Liver (tissue), 8 donors: ENCODE measurements at regions not wholly inside any gene's neighbourhood (a gene's known extent, or its start where the extent isn't known, plus 50 kb on each side); places are given as distances from the start of the nearest gene placed in this dataset.

ENCODE experiments used
- DNase-seq: peaks from one replicate; pipeline ENCODE4 v3.0.0-alpha.2; 2017; ENCODE audit warnings: low spot score
- H3K27ac ChIP-seq, 2 donors: one replicate each; pipeline ENCODE4 v1.7.0; 2013; ENCODE audit warnings: inconsistent platforms in 2 of 2, low read length in 2 of 2, control low read depth in 1 of 2, low read depth in 1 of 2, mild to moderate bottlenecking in 1 of 2
- H3K27me3 ChIP-seq, 4 donors: one replicate each; pipeline versions ENCODE4 v1.6.1 to v1.7.0; 2013; ENCODE audit warnings: low read length in 3 of 4, inconsistent platforms in 1 of 4, mild to moderate bottlenecking in 1 of 4, moderate library complexity in 1 of 4; ENCODE audit not compliant: control insufficient read depth in 4 of 4, insufficient read depth in 4 of 4
- H3K36me3 ChIP-seq, 4 donors: one replicate each; pipeline versions ENCODE4 v1.6.1 to v1.7.0; 2013; ENCODE audit warnings: low read length in 3 of 4, mild to moderate bottlenecking in 3 of 4, low read depth in 1 of 4, moderate library complexity in 1 of 4; ENCODE audit not compliant: control insufficient read depth in 4 of 4, insufficient read depth in 3 of 4
- H3K4me1 ChIP-seq, 4 donors: one replicate each; pipeline versions ENCODE4 v1.6.1 to v1.7.0; 2013; ENCODE audit warnings: low read length in 3 of 4, mild to moderate bottlenecking in 3 of 4, moderate library complexity in 1 of 4; ENCODE audit not compliant: control insufficient read depth in 4 of 4, insufficient read depth in 4 of 4
- H3K4me3 ChIP-seq, 3 donors: one replicate each; pipeline versions ENCODE4 v1.6.1 to v1.7.0; 2013; ENCODE audit warnings: low read length in 3 of 3, control low read depth in 1 of 3, low read depth in 1 of 3, mild to moderate bottlenecking in 1 of 3
- H3K9ac ChIP-seq, 2 donors: one replicate each; pipeline ENCODE4 v1.7.0; 2013; ENCODE audit warnings: low read length in 2 of 2, mild to moderate bottlenecking in 2 of 2, moderate library complexity in 2 of 2, control low read depth in 1 of 2, low read depth in 1 of 2
- H3K9me3 ChIP-seq, 4 donors: one replicate each; pipeline versions ENCODE4 v1.6.1 to v1.7.0; 2013; ENCODE audit warnings: low read length in 3 of 4; ENCODE audit not compliant: control insufficient read depth in 4 of 4
- EGR1 ChIP-seq, 2 donors: IDR thresholded peaks; 2 replicates each; pipeline ENCODE4 v1.6.1; 2016 to 2018; ENCODE audit warnings: antibody characterized with exemption in 2 of 2, low read depth in 2 of 2
- FOXA1 ChIP-seq: IDR thresholded peaks from 2 replicates; pipeline ENCODE4 v1.6.1; 2016; ENCODE audit warnings: antibody characterized with exemption
- FOXA2 ChIP-seq: IDR thresholded peaks from 2 replicates; pipeline ENCODE4 v1.6.1; 2016; ENCODE audit warnings: antibody characterized with exemption
- GABPA ChIP-seq, 2 donors: IDR thresholded peaks in 1 of 2; conservative IDR thresholded peaks in 1 of 2; 2 replicates each; pipeline ENCODE4 v1.6.1; 2016; ENCODE audit warnings: antibody characterized with exemption in 2 of 2, mild to moderate bottlenecking in 1 of 2, moderate library complexity in 1 of 2
- HNF4A ChIP-seq, 2 donors: conservative IDR thresholded peaks; 2 replicates each; pipeline ENCODE4 v1.6.1; 2016; ENCODE audit warnings: antibody characterized with exemption in 2 of 2, mild to moderate bottlenecking in 2 of 2
- HNF4G ChIP-seq: IDR thresholded peaks from 2 replicates; pipeline ENCODE4 v1.6.1; 2016; ENCODE audit warnings: antibody characterized with exemption
- JUND ChIP-seq, 2 donors: IDR thresholded peaks; 2 replicates each; pipeline ENCODE4 v1.6.1; 2016; ENCODE audit warnings: antibody characterized with exemption in 2 of 2
- NR2F2 ChIP-seq: IDR thresholded peaks from 2 replicates; pipeline ENCODE4 v1.6.1; 2016; ENCODE audit warnings: antibody characterized with exemption
- RAD21 ChIP-seq, 2 donors: IDR thresholded peaks; 2 replicates each; pipeline ENCODE4 v1.6.1; 2016; ENCODE audit warnings: antibody characterized with exemption in 2 of 2, mild to moderate bottlenecking in 2 of 2
- REST ChIP-seq: IDR thresholded peaks from 2 replicates; pipeline ENCODE4 v1.6.1; 2016; ENCODE audit warnings: antibody characterized with exemption, mild to moderate bottlenecking
- RXRA ChIP-seq, 2 donors: IDR thresholded peaks; 2 replicates each; pipeline ENCODE4 v1.6.1; 2017 to 2018; ENCODE audit warnings: antibody characterized with exemption in 2 of 2, mild to moderate bottlenecking in 1 of 2
- SP1 ChIP-seq: IDR thresholded peaks from 2 replicates; pipeline ENCODE4 v1.6.1; 2018; ENCODE audit warnings: antibody characterized with exemption, mild to moderate bottlenecking
- TAF1 ChIP-seq: conservative IDR thresholded peaks from 2 replicates; pipeline ENCODE4 v1.6.1; 2016; ENCODE audit warnings: antibody characterized with exemption, mild to moderate bottlenecking
- YY1 ChIP-seq: IDR thresholded peaks from 2 replicates; pipeline ENCODE4 v1.6.1; 2016; ENCODE audit warnings: antibody characterized with exemption, mild to moderate bottlenecking
- WGBS: extraction: QIAGEN DNeasy Blood & Tissue Kit; methylation state at CpG from one replicate; pipeline ENCODE4 v1.1.7; 2013; 5-methylcytosine and 5-hydroxymethylcytosine counted together
- TF ChIP-seq, protein P1 (sequence below): IDR thresholded peaks from 2 replicates; pipeline ENCODE4 v1.6.1; 2016; ENCODE audit warnings: antibody characterized with exemption
- TF ChIP-seq, protein P2 (sequence below): IDR thresholded peaks from 2 replicates; pipeline ENCODE4 v1.6.1; 2016; ENCODE audit warnings: antibody characterized with exemption
- TF ChIP-seq, protein P3 (sequence below): IDR thresholded peaks from 2 replicates; pipeline ENCODE4 v1.6.1; 2016; ENCODE audit warnings: antibody characterized with exemption
- TF ChIP-seq, protein P4 (sequence below): fragments of 150-350 bp; IDR thresholded peaks from 2 replicates; pipeline ENCODE4 v1.5.1; 2017; ENCODE audit warnings: improper control_type of control experiment, low read depth, low read length; ENCODE audit not compliant: missing input control
- donor health status: healthy.
- donor health status: healthy.
- donor health status: healthy.
- donor health status: healthy.
- donor health status: healthy.

- no peak overlapping the region for H3K27ac ChIP-seq
- H3K9ac ChIP-seq: no peak overlapping the region
- no peak for DNase-seq
- TF ChIP-seq, protein P1, sequence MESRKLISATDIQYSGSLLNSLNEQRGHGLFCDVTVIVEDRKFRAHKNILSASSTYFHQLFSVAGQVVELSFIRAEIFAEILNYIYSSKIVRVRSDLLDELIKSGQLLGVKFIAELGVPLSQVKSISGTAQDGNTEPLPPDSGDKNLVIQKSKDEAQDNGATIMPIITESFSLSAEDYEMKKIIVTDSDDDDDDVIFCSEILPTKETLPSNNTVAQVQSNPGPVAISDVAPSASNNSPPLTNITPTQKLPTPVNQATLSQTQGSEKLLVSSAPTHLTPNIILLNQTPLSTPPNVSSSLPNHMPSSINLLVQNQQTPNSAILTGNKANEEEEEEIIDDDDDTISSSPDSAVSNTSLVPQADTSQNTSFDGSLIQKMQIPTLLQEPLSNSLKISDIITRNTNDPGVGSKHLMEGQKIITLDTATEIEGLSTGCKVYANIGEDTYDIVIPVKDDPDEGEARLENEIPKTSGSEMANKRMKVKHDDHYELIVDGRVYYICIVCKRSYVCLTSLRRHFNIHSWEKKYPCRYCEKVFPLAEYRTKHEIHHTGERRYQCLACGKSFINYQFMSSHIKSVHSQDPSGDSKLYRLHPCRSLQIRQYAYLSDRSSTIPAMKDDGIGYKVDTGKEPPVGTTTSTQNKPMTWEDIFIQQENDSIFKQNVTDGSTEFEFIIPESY: no peak
- H3K4me3 ChIP-seq: no peak overlapping the region
- H3K9me3 ChIP-seq: no peaks in the 10 kb centered on the region
- H3K36me3 ChIP-seq: no peaks in the 10 kb centered on the region
- peaks cover 8 to 31% (median 24%) of the 10 kb centered on the region in 4 donors for H3K4me1 ChIP-seq
- no peaks in the 10 kb centered on the region for H3K27me3 ChIP-seq
- WGBS: 93% methylated on average over 4 of the region's 4 CpGs
These were observed 100.4 kb downstream of the SNX5 start for GRCh38 chr20:17868151-17868550.

DNA sequence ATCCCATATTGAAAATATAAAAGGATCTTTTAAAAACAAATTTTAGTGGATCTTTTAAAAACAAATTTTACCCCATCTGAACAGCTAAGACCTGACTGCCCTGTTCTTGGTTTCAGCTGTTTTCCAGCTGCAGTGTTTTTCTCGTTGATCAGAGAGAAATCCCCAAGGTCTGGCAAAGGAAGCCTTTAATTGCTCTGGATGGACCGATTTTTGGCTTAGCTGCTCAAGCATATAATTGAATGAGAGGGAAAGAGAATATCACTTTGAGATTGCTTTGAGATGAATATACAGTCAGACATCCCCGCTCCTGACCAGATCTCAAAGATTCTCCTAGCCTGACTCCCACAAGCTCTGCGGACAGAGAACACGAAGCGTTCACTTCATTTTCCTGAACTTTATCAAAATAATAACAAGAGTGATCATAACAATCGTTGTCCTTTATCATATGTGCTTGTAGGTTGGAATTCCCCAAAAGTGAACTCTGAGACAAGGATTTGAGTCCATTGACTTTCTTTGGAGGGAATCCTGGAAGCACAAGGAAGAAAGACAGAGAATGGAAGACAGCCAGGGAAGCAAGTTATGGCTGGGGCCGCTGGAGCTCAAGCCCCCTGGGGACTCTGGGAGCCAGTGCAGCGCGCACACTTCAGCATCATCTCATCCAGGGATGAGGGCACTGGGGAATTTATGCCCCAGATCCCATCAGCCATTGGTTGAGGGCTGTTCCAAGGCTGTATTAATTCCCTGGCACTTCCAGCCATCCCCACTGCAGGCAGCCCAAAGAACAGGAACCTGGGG lies 101.3 kb downstream of the SNX5 start:
- no peak for TF ChIP-seq JUND (IDR thresholded peaks at IDR 0.05)
- TF ChIP-seq RAD21 (IDR thresholded peaks at IDR 0.05): no peak
- no peak for TF ChIP-seq RXRA (IDR thresholded peaks at IDR 0.05)
- TF ChIP-seq, protein P2, sequence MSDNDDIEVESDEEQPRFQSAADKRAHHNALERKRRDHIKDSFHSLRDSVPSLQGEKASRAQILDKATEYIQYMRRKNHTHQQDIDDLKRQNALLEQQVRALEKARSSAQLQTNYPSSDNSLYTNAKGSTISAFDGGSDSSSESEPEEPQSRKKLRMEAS: no peak
- TF ChIP-seq FOXA1: no peak
- TF ChIP-seq, protein P1: no peak
- TF ChIP-seq REST: no peak
- no peak for TF ChIP-seq GABPA (IDR thresholded peaks at IDR 0.05 in 1 of 2, conservative IDR thresholded peaks at IDR 0.05 in 1 of 2)
- TF ChIP-seq TAF1: no peak
- no peak for TF ChIP-seq EGR1 (IDR thresholded peaks at IDR 0.05; ENCODE audit: low read depth in 2 of 2)
- TF ChIP-seq YY1: no peak
- TF ChIP-seq FOXA2: no peak
- TF ChIP-seq NR2F2: no peak
- no peak for TF ChIP-seq HNF4G
- no peak for TF ChIP-seq HNF4A (conservative IDR thresholded peaks at IDR 0.05)
- TF ChIP-seq SP1: no peak
- TF ChIP-seq, protein P3, sequence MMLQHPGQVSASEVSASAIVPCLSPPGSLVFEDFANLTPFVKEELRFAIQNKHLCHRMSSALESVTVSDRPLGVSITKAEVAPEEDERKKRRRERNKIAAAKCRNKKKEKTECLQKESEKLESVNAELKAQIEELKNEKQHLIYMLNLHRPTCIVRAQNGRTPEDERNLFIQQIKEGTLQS: no peak
- TF ChIP-seq, protein P4, sequence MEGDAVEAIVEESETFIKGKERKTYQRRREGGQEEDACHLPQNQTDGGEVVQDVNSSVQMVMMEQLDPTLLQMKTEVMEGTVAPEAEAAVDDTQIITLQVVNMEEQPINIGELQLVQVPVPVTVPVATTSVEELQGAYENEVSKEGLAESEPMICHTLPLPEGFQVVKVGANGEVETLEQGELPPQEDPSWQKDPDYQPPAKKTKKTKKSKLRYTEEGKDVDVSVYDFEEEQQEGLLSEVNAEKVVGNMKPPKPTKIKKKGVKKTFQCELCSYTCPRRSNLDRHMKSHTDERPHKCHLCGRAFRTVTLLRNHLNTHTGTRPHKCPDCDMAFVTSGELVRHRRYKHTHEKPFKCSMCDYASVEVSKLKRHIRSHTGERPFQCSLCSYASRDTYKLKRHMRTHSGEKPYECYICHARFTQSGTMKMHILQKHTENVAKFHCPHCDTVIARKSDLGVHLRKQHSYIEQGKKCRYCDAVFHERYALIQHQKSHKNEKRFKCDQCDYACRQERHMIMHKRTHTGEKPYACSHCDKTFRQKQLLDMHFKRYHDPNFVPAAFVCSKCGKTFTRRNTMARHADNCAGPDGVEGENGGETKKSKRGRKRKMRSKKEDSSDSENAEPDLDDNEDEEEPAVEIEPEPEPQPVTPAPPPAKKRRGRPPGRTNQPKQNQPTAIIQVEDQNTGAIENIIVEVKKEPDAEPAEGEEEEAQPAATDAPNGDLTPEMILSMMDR: no peak
- Histone ChIP-seq H3K36me3 (no peaks in the 10 kb centered on the region), H3K9me3 (no peaks in the 10 kb centered on the region), H3K27me3 (no peaks in the 10 kb centered on the region), H3K4me1 (peaks cover 10 to 31% (median 26%) of the 10 kb centered on the region in 4 donors), H3K4me3 (no peak overlapping the region), H3K27ac (no peak overlapping the region), H3K9ac (no peak overlapping the region)
- DNase-seq: no peak
- WGBS: 87% methylated on average over 10 of the region's 10 CpGs
